ENCODE measurements at regions not wholly inside any gene's neighbourhood (a gene's known extent, or its start where the extent isn't known, plus 50 kb on each side); places are given as distances from the start of the nearest gene placed in this dataset.
"Not testable (repeated sequence)": the region's sequence is repeated elsewhere in the genome, so short reads cannot be mapped to it uniquely, and the experiment has no call there.

DNA sequence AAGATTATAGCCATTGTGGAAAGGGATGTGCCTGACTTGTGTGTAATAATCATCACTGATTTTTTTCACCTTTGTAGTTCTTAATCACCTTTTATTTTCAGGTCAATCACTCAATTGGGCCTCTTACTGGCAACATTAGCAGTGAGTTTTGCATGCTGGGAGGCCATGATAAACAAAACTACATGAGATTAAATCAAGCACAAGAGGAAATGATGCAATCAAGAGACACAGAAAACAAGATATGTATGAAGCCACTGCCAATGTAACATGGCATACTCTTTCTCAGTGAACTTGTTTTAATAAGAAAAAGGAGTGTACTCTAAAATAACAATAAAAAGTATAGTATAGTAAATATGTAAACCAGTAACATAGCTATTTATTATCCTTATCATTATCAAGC is 69.9 kb upstream of the FSIP2 start:
- no peak for DNase-seq
- Mint-ChIP-seq H3K36me3 (ENCODE audit: insufficient read depth, unreplicated experiment) (no peaks in the 10 kb centered on the region), H3K9me3 (ENCODE audit: low read depth, unreplicated experiment) (peaks cover 3% of the 10 kb centered on the region), H3K4me1 (ENCODE audit: low read depth, unreplicated experiment) (peaks cover 9% of the 10 kb centered on the region), H3K27ac (ENCODE audit: unreplicated experiment) (no peak overlapping the region), H3K4me3 (ENCODE audit: low read depth, unreplicated experiment) (no peak overlapping the region), H3K27me3 (ENCODE audit: unreplicated experiment) (no peaks in the 10 kb centered on the region)
- CTCF ChIA-PET = no interaction called here
- TF ChIP-seq, protein P1, sequence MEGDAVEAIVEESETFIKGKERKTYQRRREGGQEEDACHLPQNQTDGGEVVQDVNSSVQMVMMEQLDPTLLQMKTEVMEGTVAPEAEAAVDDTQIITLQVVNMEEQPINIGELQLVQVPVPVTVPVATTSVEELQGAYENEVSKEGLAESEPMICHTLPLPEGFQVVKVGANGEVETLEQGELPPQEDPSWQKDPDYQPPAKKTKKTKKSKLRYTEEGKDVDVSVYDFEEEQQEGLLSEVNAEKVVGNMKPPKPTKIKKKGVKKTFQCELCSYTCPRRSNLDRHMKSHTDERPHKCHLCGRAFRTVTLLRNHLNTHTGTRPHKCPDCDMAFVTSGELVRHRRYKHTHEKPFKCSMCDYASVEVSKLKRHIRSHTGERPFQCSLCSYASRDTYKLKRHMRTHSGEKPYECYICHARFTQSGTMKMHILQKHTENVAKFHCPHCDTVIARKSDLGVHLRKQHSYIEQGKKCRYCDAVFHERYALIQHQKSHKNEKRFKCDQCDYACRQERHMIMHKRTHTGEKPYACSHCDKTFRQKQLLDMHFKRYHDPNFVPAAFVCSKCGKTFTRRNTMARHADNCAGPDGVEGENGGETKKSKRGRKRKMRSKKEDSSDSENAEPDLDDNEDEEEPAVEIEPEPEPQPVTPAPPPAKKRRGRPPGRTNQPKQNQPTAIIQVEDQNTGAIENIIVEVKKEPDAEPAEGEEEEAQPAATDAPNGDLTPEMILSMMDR (IDR thresholded peaks at IDR 0.05; ENCODE audit: unreplicated experiment) = no peak
- no TSS peak for BruUV-seq (replicated peaks)
- intact Hi-C loops (cut with micrococcal nuclease; ENCODE audit: unreplicated experiment) = no loop called here

DNA sequence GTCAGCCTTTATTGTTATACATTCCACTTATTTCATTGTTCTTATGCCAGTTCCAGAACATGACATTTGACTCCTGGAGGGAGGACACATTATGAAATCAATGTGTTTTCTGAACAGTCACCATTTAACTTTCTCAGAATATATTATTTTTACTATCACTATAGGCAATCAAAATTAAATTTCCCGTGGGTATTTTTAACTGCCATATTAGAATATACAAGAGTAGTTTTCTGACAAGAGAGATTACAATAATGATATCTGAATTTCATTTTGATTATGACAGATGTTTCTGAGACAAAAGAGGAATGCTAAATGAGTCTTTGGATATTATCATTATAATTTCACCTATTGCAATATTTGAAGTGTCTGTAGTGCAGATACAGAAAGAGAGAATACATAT is 64.4 kb upstream of the FSIP2 start:
- CTCF ChIA-PET = no interaction called here
- Mint-ChIP-seq H3K36me3 (ENCODE audit: insufficient read depth, unreplicated experiment) (no peaks in the 10 kb centered on the region), H3K4me1 (ENCODE audit: low read depth, unreplicated experiment) (no peaks in the 10 kb centered on the region), H3K4me3 (ENCODE audit: low read depth, unreplicated experiment) (no peak overlapping the region), H3K27me3 (ENCODE audit: unreplicated experiment) (no peaks in the 10 kb centered on the region), H3K9me3 (ENCODE audit: low read depth, unreplicated experiment) (peaks cover 3% of the 10 kb centered on the region), H3K27ac (ENCODE audit: unreplicated experiment) (no peak overlapping the region)
- TF ChIP-seq, protein P1 (IDR thresholded peaks at IDR 0.05; ENCODE audit: unreplicated experiment) = no peak
- no TSS peak for BruUV-seq (replicated peaks)
- intact Hi-C loops (cut with micrococcal nuclease; ENCODE audit: unreplicated experiment) = no loop called here
- DNase-seq = no peak

DNA sequence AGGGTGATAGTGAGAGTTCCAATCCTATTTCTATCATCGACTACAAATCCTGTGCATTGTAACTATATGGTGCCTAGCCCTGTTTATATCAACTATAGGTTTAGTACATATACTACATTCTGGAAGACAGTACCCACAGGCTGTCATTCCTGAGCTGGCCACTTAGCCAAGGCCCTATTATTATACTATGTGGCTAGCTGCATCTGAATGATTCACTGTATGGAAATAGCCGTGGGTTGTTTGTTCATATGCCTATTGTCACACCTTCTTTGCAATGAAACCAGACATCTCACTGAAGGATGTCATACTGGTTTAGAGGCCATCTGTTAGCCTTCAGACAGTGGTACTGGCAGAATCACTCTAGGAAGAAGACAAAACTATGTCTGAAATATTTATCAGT is 62.3 kb upstream of the FSIP2 start:
- H3K27ac Mint-ChIP-seq (ENCODE audit: unreplicated experiment) = no peak overlapping the region
- no peaks in the 10 kb centered on the region for H3K9me3 Mint-ChIP-seq (ENCODE audit: low read depth, unreplicated experiment)
- intact Hi-C loops (cut with micrococcal nuclease; ENCODE audit: unreplicated experiment) = no loop called here
- no peaks in the 10 kb centered on the region for H3K4me1 Mint-ChIP-seq (ENCODE audit: low read depth, unreplicated experiment)
- no TSS peak for BruUV-seq (replicated peaks)
- no peak for DNase-seq
- H3K36me3 Mint-ChIP-seq (ENCODE audit: insufficient read depth, unreplicated experiment) = no peaks in the 10 kb centered on the region
- H3K4me3 Mint-ChIP-seq (ENCODE audit: low read depth, unreplicated experiment) = no peak overlapping the region
- TF ChIP-seq, protein P1 (IDR thresholded peaks at IDR 0.05; ENCODE audit: unreplicated experiment) = no peak
- CTCF ChIA-PET = interaction anchor here (0.6 kb wide), 1 partner anchor 1173 kb away, joined by 4 read pairs; no protein-coding TSS in a partner anchor
- no peaks in the 10 kb centered on the region for H3K27me3 Mint-ChIP-seq (ENCODE audit: unreplicated experiment)

DNA sequence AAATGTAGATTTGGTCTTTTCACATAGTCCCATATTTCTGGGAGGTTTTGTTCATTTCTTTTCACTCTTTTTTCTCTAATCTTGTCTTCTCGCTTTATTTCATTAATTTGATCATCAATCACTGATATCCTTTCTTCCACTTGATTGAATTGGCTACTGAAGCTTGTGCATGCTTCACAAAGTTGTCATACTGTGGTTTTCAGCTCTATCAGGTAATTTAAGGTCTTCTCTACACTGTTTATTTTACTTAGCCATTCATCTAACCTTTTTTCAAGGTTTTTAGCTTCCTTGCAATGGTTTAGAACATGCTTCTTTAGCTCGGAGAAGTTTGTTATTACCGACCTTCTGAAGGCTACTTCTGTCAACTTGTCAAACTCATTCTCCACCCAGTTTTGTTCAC is 51.6 kb upstream of the FSIP2 start:
- DNase-seq; H3K4me3 Mint-ChIP-seq (ENCODE audit: low read depth, unreplicated experiment); H3K36me3 Mint-ChIP-seq (ENCODE audit: insufficient read depth, unreplicated experiment); BruUV-seq (replicated peaks); H3K9me3 Mint-ChIP-seq (ENCODE audit: low read depth, unreplicated experiment); intact Hi-C loops (cut with micrococcal nuclease; ENCODE audit: unreplicated experiment); H3K27ac Mint-ChIP-seq (ENCODE audit: unreplicated experiment); H3K27me3 Mint-ChIP-seq (ENCODE audit: unreplicated experiment); H3K4me1 Mint-ChIP-seq (ENCODE audit: low read depth, unreplicated experiment); CTCF ChIA-PET: not testable (repeated sequence)

DNA sequence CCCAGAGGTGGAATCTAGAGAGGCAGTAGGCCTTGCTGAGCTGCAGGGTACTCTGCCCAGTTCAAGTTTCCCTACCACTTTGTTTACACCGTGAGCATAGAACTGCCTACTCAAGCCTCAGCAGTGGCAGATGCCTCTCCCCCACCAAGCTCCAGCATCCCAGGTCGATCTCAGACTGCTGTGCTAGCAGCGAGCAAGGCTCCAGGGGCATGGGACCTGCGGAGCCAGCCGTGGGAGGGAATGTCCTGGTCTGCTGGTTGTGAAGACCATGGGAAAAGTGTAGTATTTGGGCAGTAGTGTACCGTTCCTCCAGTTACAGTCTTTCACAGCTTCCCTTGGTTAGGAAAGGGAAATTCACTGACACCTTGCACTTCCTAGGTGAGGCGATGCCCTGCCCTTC is 50.6 kb upstream of the FSIP2 start:
- TF ChIP-seq, protein P1 (IDR thresholded peaks at IDR 0.05; ENCODE audit: unreplicated experiment) = no peak
- no peaks in the 10 kb centered on the region for H3K4me1 Mint-ChIP-seq (ENCODE audit: low read depth, unreplicated experiment)
- no TSS peak for BruUV-seq (replicated peaks)
- no peak overlapping the region for H3K27ac Mint-ChIP-seq (ENCODE audit: unreplicated experiment)
- H3K36me3 Mint-ChIP-seq (ENCODE audit: insufficient read depth, unreplicated experiment) = no peaks in the 10 kb centered on the region
- DNase-seq = no peak
- intact Hi-C loops (cut with micrococcal nuclease; ENCODE audit: unreplicated experiment) = no loop called here
- CTCF ChIA-PET = no interaction called here
- H3K9me3 Mint-ChIP-seq (ENCODE audit: low read depth, unreplicated experiment) = peaks cover 6% of the 10 kb centered on the region
- H3K4me3 Mint-ChIP-seq (ENCODE audit: low read depth, unreplicated experiment) = no peak overlapping the region
- H3K27me3 Mint-ChIP-seq (ENCODE audit: unreplicated experiment) = no peaks in the 10 kb centered on the region
